Loucy (cell line): ENCODE measurements at regions not wholly inside any gene's neighbourhood (a gene's known extent, or its start where the extent isn't known, plus 50 kb on each side); places are given as distances from the start of the nearest gene placed in this dataset.

Experiments
- EZH2phosphoT487 ChIP-seq: fragments of 200-600 bp; IDR thresholded peaks from 2 replicates; pipeline ENCODE4 v1.6.1; 2018; ENCODE audit warnings: antibody characterized with exemption, mild to moderate bottlenecking, moderate library complexity, borderline replicate concordance
- TF ChIP-seq, protein P1 (sequence below): fragments of 200-600 bp; sonication (generic); conservative IDR thresholded peaks from 2 replicates; pipeline ENCODE4 v1.5.1; 2014; ENCODE audit warnings: mild to moderate bottlenecking, antibody characterized with exemption, low read length

DNA sequence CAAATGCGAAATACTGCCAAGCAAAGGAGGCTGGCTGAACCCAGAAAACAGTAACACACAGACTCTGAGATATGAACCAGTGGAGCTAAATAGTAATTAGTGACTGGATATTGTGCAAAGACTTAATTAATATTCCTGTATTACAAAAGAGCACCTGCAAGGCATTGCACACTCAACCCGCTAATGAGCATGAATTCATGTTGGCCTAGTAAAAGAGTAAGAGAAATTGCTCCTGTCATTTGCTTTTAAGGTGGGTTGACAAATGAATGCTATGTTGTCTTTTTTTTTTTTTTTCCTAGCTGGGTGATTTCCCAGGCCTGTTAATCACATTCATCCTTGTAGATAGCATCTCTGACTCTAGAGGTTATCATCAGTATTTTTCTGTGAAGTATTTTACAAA lies 87.0 kb upstream of the CERS6 start:
- TF ChIP-seq, protein P1, sequence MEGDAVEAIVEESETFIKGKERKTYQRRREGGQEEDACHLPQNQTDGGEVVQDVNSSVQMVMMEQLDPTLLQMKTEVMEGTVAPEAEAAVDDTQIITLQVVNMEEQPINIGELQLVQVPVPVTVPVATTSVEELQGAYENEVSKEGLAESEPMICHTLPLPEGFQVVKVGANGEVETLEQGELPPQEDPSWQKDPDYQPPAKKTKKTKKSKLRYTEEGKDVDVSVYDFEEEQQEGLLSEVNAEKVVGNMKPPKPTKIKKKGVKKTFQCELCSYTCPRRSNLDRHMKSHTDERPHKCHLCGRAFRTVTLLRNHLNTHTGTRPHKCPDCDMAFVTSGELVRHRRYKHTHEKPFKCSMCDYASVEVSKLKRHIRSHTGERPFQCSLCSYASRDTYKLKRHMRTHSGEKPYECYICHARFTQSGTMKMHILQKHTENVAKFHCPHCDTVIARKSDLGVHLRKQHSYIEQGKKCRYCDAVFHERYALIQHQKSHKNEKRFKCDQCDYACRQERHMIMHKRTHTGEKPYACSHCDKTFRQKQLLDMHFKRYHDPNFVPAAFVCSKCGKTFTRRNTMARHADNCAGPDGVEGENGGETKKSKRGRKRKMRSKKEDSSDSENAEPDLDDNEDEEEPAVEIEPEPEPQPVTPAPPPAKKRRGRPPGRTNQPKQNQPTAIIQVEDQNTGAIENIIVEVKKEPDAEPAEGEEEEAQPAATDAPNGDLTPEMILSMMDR, result no peak
- TF ChIP-seq EZH2phosphoT487, result no peak
